Activated B cell treated with CpG ODN at 0.5 μM for 24 hours (primary cell): ENCODE measurements at regions not wholly inside any gene's neighbourhood (a gene's known extent, or its start where the extent isn't known, plus 50 kb on each side); places are given as distances from the start of the nearest gene placed in this dataset.
"Not testable (repeated sequence)": the region's sequence is repeated elsewhere in the genome, so short reads cannot be mapped to it uniquely, and the experiment has no call there.

Experiments used
- ATAC-seq: fragments of 200-7000 bp; cut with Tn5 transposase; one replicate; pipeline ENCODE4 v1.10.0; 2021; ENCODE audit warnings: low read depth, mild to moderate bottlenecking, moderate library complexity
- CTCF ChIA-PET: fragments of 350-600 bp; sonication (Branson Sonifier 250); formaldehyde crosslinking; loops from one replicate; lab custom pipeline; 2021; ENCODE audit warnings: antibody characterized with exemption; lab: Charles Lee
- POLR2A ChIA-PET: fragments of 350-600 bp; sonication (Branson Sonifier 250); formaldehyde crosslinking; loops from one replicate; lab custom pipeline; 2021; ENCODE audit warnings: antibody characterized with exemption; lab: Charles Lee
- DNase-seq: peaks from one replicate; pipeline ENCODE4 v3.0.0; 2022
- H3K27ac Mint-ChIP-seq: one replicate; pipeline ENCODE4 v1.8.0; 2020; ENCODE audit warnings: mixed read lengths
- H3K27me3 Mint-ChIP-seq: one replicate; pipeline ENCODE4 v1.8.0; 2021; ENCODE audit warnings: mixed read lengths
- H3K36me3 Mint-ChIP-seq: one replicate; pipeline ENCODE4 v1.8.0; 2021; ENCODE audit warnings: low read depth, mixed read lengths
- H3K4me1 Mint-ChIP-seq: one replicate; pipeline ENCODE4 v1.8.0; 2021; ENCODE audit warnings: mixed read lengths
- H3K4me3 Mint-ChIP-seq: one replicate; pipeline ENCODE4 v1.8.0; 2020; ENCODE audit warnings: mild to moderate bottlenecking, mixed read lengths
- H3K9me3 Mint-ChIP-seq: one replicate; pipeline ENCODE4 v1.8.0; 2020; ENCODE audit warnings: mixed read lengths
- CTCF ChIP-seq: fragments of 200-600 bp; IDR thresholded peaks from one replicate; pipeline ENCODE4 v1.8.0; 2022; ENCODE audit warnings: antibody characterized with exemption, mild to moderate bottlenecking
- intact Hi-C: fragments of 100-400 bp; cut with micrococcal nuclease; formaldehyde crosslinking; loops from one replicate; pipeline ENCODE4 v1.15.1; 2024

- Mint-ChIP-seq H3K4me3 (no peak overlapping the region), H3K36me3 (no peaks in the 10 kb centered on the region), H3K4me1 (no peaks in the 10 kb centered on the region), H3K27me3 (peaks cover 5% of the 10 kb centered on the region), H3K27ac (no peak overlapping the region), H3K9me3 (no peaks in the 10 kb centered on the region)
- ATAC-seq (no peak), DNase-seq (no peak)
- TF ChIP-seq CTCF: no peak
- intact Hi-C loops: no loop called here
- POLR2A ChIA-PET: no interaction called here
- CTCF ChIA-PET: no interaction called here
These were observed 155.9 kb upstream of the CCDC196 start for GRCh38 chr14:66330228-66330627.

- POLR2A ChIA-PET: no interaction called here
- DNase-seq (no peak), ATAC-seq (no peak)
- TF ChIP-seq CTCF: no peak
- H3K4me3 Mint-ChIP-seq: no peak overlapping the region
- no peaks in the 10 kb centered on the region for H3K36me3 Mint-ChIP-seq
- peaks cover 5% of the 10 kb centered on the region for H3K27me3 Mint-ChIP-seq
- H3K27ac Mint-ChIP-seq: no peak overlapping the region
- CTCF ChIA-PET: no interaction called here
- intact Hi-C loops: no loop called here
- H3K4me1 Mint-ChIP-seq: no peaks in the 10 kb centered on the region
- peaks cover 4% of the 10 kb centered on the region for H3K9me3 Mint-ChIP-seq
These were observed 155.3 kb upstream of the CCDC196 start for GRCh38 chr14:66330916-66331315.

GRCh38 chr14:66333293-66333692 lies 152.9 kb upstream of the CCDC196 start:
- CTCF ChIA-PET: not testable (repeated sequence)

GRCh38 chr14:66341239-66341638 lies 144.9 kb upstream of the CCDC196 start:
- DNase-seq: no peak
- H3K27ac Mint-ChIP-seq: no peak overlapping the region
- POLR2A ChIA-PET: no interaction called here
- no peak for TF ChIP-seq CTCF
- H3K9me3 Mint-ChIP-seq: no peaks in the 10 kb centered on the region
- CTCF ChIA-PET: no interaction called here
- H3K36me3 Mint-ChIP-seq: no peaks in the 10 kb centered on the region
- intact Hi-C loops: no loop called here
- no peaks in the 10 kb centered on the region for H3K4me1 Mint-ChIP-seq
- ATAC-seq: no peak
- H3K4me3 Mint-ChIP-seq: no peak overlapping the region
- H3K27me3 Mint-ChIP-seq: no peaks in the 10 kb centered on the region

More at GRCh38 chr14:66333293-66333692, 152.9 kb upstream of the CCDC196 start:
- H3K27ac Mint-ChIP-seq, ATAC-seq, H3K27me3 Mint-ChIP-seq, intact Hi-C loops, H3K4me1 Mint-ChIP-seq, POLR2A ChIA-PET, H3K4me3 Mint-ChIP-seq, DNase-seq, H3K9me3 Mint-ChIP-seq, H3K36me3 Mint-ChIP-seq: not testable (repeated sequence)

GRCh38 chr14:66345986-66346385 lies 140.2 kb upstream of the CCDC196 start:
- CTCF ChIA-PET: no interaction called here

More at GRCh38 chr14:66345986-66346385, 140.2 kb upstream of the CCDC196 start:
- Mint-ChIP-seq H3K9me3 (peaks cover 24% of the 10 kb centered on the region), H3K27ac (no peak overlapping the region), H3K4me1 (no peaks in the 10 kb centered on the region), H3K4me3 (no peak overlapping the region), H3K27me3 (no peaks in the 10 kb centered on the region), H3K36me3 (no peaks in the 10 kb centered on the region)
- TF ChIP-seq CTCF: no peak
- POLR2A ChIA-PET: no interaction called here
- intact Hi-C loops: no loop called here
- DNase-seq (no peak), ATAC-seq (no peak)
